ENCODE measurements at regions not wholly inside any gene's neighbourhood (a gene's known extent, or its start where the extent isn't known, plus 50 kb on each side); places are given as distances from the start of the nearest gene placed in this dataset.

GRCh38 chr20:40895182-40895581 is 133.4 kb upstream of the TOP1 start:
- TF ChIP-seq POLR2AphosphoS5 (IDR thresholded peaks at IDR 0.05; ENCODE audit: low read depth, low read length) (no peak), HDAC6 (IDR thresholded peaks at IDR 0.05; ENCODE audit: low read depth, low read length) (no peak), MAX (IDR thresholded peaks at IDR 0.05) (no peak), ZNF274 (IDR thresholded peaks at IDR 0.05; ENCODE audit: borderline replicate concordance, extremely low read depth, low read length) (no peak), SIX5 (IDR thresholded peaks at IDR 0.05; ENCODE audit: low read depth, low read length) (no peak)
- TF ChIP-seq, protein P1, sequence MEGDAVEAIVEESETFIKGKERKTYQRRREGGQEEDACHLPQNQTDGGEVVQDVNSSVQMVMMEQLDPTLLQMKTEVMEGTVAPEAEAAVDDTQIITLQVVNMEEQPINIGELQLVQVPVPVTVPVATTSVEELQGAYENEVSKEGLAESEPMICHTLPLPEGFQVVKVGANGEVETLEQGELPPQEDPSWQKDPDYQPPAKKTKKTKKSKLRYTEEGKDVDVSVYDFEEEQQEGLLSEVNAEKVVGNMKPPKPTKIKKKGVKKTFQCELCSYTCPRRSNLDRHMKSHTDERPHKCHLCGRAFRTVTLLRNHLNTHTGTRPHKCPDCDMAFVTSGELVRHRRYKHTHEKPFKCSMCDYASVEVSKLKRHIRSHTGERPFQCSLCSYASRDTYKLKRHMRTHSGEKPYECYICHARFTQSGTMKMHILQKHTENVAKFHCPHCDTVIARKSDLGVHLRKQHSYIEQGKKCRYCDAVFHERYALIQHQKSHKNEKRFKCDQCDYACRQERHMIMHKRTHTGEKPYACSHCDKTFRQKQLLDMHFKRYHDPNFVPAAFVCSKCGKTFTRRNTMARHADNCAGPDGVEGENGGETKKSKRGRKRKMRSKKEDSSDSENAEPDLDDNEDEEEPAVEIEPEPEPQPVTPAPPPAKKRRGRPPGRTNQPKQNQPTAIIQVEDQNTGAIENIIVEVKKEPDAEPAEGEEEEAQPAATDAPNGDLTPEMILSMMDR (IDR thresholded peaks at IDR 0.05; ENCODE audit: control extremely low read depth in 1 of 3, insufficient read depth in 1 of 3, low read depth in 1 of 3, low read length in 3 of 3) = no peak
